NOMO-1 treated with DMSO at 0.1 percent for 48 hours (cell line): ENCODE measurements at regions not wholly inside any gene's neighbourhood (a gene's known extent, or its start where the extent isn't known, plus 50 kb on each side); places are given as distances from the start of the nearest gene placed in this dataset.

ENCODE experiments used
- DNase-seq: peaks from one replicate; lab custom pipeline; 2025; ENCODE audit not compliant: unreplicated experiment; lab: John Stamatoyannopoulos, UW

DNA sequence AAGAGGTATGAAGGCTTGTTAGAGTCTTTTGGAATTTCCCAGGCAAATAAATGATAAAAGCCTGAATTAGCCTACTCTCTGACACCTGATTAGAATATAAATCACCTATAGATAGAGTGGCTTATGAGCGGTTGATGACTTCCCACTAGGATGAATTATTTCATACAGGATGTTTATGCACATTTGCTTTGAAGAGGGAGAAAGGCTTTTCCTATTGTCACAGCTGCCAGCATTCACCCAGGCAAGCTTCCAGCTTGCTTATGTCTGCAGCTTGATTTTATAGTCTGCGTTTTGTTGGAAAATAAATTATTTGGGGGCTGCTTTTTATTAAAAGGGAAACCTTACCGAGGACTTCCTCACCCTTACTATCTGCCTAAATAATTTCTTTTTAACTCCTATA, 51.3 kb upstream of the EIF2S2 start:
- DNase-seq, result no peak

DNA sequence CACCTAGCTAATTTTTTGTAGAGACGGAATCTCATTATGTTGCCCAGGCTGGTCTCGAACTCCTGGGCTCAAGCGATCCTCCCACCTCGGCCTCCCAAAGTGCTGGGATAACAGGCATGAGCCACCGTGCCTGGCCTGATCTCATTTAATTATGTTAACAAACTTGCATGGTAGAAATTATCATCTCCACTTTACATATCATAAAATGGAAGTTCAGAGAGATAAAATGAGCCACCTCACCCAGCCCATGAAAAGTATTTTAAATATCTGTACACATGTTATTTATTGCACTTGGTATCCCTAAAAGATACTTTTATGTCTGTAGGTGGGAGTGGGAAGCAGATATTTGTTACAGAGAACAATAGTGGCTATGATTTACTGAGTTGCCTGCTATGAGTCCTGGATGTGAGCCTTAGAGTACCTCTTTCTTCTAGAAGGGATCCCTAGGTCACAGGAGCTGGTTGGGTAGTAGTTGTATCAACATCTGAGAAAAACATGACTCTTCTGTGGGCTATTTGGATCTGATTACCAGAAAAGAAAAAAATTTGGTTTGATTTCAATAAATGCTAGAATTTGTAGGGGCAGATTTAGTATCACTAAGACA, 52.4 kb upstream of the EIF2S2 start:
- DNase-seq, result no peak

DNA sequence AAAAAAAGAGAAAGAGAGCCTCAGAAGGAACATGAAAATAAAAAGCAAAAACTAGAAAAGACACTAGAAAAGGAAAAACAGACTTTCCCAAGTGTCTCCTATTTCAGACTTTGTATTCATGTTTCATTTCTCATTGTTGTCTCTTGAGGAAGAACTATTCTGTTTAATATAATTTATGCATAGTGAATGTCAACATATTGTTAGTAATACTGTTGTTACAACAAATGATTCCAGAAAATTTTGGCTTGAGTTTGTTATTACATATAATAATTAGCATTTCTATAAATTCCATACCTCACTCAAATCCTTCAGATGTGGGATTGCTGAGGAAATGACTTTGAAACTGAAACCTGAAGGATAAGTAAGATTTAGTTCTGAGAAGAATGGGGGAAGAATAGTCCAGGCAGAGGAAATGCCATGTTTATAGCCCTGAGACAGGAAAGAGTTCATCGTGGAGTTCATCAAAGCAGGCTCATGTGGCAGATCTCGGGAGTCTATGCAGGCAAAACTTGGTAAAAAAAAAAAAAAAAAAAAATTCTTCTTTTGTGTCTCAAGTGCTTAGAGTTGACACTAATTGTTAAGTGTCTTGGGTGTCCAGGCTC, 53.1 kb upstream of the EIF2S2 start:
- no peak for DNase-seq

DNA sequence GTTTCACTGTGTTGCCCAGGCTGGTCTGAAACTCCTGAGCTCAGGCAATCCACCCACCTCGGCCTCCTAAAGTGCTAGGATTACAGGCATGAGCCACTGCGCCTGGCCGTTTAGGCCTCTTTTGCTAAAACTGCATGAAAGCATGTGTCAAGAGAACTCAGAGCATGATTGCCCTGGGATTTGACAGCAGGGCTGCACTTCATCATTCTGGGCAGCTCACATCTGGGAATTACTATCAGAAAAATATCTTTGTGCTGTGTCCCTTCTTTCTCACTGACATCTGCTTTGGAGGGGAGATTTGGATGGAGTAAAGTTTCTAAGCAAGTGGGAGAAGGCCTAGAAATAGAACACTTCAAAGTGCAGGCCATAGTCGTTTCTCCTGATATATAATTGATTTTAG, 59.6 kb upstream of the EIF2S2 start:
- no peak for DNase-seq

DNA sequence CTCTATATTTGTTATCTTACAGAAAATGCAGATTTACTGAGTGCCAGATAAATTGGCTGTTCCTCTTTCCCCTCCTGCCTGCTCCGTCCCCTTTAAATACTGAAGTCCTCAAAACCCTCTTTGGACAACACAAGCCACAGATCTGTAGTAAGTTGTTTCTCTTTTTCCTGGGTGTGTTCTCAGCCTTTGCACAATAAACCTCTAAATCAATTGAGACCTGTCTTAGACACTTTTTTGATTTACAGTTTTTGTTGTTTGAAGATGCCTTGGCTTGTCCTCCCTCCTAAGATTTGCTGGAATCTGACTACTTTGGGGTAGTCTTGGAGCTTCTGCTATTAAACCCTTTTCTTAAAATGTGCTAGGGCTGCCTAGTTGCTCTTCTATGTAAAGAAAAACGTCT, 60.9 kb upstream of the EIF2S2 start:
- peak; percentile 9 for DNase-seq

DNA sequence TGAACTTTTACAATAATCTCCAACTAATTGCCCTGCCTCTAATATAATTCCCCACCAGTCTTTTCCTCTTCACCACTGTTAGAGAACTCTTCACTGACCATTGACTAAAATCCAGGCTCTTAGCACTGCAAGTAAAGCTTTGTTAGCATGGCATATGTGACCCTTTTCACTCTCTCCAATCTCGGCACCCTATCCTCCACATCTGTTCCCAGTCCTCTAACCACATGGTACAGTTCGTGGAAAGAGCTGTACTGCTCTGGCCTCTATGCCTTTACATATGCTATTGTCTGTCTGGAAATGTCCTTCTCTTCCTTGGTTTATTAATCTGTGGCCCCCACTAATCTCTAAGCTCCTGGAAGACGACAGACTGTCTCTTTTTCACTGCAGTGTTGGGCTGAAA, 63.0 kb upstream of the EIF2S2 start:
- no peak for DNase-seq

DNA sequence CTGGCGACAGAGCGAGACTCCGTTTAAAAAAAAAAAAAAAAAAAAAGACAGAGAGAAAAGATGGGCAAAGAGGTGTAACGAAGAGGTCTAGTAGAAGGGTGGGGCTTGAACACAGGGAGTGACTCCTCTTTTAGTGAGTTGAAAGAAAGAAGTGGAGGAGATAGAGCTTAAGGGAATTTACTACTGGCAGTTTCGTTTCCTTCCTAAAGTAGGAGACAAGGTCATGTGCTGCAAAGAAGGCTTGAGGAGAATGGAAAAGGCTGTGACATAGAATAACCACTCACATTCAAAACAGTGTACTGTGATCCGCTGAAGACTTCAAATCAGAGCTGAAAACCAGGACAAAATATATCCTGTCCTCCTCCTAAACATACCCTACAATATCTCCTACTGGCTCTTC, 63.8 kb upstream of the EIF2S2 start:
- peak; percentile 55 for DNase-seq

DNA sequence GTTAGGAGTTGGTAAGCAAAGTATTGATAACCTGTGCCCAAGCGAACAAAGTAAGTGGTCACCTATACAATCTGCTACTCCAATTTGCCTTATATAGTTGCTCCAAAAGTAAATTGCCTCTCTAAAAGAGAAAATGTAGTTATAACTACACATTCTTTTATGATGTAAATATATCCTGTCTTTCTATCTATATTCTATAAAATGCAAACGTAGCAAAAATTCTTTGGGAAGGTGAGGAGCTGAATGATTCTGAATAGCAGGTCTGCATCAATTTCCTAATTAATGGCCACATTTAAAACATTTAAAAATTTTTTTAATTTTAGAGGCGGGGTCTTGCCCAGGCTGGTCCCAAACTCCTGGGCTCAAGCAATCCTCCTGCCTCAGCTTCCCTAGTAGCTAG, 64.2 kb upstream of the ASIP start:
- DNase-seq, result no peak

DNA sequence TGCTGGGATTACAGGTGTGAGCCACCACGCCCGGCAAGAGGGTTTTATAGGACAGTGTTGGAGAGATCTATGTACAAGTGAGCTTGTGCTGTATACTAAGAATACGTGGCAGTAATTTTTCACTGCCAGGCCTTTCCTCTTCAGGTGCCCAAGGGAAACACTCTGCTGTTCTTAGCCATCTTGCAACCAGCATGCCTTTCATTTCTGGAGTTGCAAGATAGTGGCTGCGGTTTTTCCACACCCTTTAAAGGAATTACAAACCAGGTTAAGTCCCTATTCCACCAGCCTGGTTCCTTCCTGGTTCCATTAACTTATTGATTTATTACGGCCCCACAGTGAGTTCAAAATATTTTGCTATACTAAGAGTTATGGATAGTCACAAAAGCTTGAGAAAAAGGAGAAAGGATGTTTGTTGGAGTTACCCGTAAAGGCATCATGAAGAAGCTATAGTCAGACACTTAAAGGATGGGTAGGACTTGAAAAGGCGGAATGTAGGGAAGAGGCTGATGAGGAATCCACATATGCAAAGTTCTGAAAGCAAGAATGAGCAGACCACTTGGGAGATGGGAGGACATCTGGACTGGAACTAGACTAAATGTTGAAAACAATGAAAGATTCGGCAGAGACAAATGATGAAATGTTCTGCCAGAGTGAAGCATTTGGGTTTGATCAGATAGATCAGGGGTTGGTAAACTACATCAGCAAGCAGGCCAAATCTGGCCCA, 61.4 kb upstream of the ASIP start:
- no peak for DNase-seq

DNA sequence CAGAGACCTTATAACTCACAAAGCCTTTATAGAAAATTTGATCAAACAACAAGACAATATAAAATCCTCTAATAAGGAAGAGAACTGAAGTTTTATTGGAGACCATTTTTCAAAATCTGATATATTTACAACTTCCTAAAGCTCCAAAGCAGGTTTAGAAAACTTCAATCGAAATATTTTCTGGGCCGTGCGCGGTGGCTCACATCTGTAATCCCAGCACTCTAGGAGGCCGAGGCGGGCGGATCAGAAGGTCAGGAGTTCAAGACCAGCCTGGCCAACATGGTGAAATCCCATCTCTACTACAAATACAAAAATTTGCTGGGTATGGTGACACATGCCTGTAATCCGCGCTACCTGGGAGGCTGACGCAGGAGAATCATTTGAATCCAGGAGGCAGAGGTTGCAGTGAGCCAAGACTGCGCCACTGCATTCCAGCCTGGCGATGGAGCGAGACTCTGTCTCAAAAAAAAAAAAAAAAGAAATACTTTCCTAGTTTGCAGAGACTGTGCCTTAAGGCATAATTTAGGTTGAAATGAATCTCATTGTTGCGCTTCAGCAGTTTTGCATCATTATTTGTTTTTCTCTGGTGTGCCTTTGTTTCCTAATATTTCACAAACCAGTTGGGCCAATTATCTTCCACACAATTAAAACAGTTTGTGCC, 60.6 kb upstream of the ASIP start:
- no peak for DNase-seq

DNA sequence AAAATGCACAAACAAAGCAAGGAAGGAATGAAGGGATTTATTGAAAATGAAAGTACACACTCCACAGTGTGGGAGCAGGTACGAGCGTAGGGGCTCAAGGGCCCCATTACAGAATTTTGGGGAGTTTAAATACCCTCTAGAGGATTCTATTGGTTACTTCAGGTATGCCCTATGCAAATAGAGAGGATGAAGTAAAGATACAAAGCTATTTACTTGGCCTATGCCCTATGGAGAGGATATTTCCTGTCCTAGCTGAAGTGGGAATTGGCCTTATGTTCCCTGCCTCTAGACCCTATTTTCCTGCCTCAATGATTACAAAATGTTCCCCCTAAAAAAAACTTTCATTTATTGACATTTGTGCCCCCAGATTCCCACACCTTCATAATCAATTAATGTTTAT, 59.7 kb upstream of the ASIP start:
- DNase-seq, result no peak

DNA sequence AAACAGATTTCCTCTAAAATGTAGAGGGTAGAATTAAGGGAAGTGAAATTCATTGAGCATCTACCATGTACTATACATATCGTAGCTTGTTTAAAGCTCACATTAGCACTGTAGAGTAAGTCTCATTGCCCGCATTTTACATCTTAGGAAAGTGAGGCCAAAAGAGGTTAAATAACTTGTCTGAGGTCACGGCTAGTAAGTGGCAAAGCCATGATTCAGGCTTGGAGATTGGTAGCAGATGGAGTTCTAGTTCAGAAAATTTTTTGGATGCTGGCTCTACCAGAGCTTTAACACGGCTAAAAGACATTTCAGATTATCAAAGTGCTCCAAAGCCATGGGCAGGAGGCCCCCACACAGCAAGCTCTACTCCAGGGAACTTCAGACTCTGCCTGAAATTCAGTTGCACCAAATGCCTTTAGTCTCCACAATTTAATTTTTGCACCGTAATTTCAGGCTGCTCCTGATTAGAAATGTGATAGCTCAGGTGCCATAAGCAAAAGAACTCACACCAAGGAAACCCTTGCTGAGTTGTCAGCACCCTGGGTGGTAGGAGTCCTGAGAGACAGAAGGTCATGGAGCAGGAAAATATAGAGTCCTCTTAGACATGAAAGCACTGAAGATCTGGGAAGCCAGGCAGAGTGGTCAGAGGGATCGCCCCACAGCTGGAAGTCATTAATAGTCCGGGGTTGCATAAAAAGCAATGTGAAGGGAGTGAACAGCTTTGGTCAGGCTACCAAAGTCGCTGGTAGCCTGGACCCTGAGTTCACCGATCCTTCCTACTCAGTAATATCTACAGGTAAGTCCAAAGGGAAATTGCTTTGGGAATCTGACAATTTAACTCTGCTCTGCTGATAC, 55.2 kb upstream of the ASIP start:
- no peak for DNase-seq

DNA sequence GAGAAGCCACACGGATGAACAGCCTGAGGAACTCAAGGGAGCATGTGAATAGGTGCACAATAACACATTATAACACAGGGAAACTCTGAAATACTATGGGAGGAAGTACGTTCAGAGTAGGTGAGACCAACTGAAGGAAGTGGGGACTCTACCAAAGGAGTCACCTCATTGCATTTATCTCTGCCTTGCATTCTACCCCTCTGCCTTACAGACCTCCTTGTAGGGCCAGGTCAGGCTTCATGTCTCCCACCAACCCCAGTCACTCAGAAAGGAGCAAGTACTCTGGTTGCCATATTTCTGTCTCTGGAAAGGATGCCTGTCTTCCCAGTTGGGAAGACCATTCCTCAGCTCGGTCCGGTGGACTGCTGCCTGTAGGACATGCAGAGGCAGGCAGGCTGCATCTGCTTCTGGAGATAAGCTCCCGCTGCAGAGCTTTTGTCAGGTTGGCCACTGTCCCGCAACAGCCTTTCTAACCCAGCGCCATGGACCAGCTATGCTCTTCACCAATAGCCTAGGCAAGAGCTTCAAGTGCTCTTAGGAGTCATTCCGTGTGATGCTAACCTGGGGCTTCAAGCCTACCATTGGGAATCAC, 51.6 kb upstream of the ASIP start:
- no peak for DNase-seq

DNA sequence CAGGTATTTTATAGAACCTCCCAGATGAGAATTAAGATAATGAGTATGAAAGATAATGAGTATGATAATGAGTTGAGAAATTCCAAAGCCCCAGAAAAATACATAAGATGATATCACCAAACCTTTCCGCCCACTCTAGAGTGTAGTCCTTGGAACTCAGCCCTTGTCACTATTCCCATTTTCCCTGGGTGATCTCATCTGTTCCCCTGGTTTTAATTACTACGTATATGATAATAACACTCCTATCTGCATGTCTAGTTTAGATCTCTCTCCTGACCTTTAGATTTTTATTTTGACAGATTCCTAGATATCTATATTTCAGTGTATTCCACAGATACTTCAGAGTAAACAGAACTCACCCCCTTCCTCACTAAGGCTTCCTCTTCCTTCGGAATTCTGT, 51.0 kb upstream of the ASIP start:
- DNase-seq, result no peak

DNA sequence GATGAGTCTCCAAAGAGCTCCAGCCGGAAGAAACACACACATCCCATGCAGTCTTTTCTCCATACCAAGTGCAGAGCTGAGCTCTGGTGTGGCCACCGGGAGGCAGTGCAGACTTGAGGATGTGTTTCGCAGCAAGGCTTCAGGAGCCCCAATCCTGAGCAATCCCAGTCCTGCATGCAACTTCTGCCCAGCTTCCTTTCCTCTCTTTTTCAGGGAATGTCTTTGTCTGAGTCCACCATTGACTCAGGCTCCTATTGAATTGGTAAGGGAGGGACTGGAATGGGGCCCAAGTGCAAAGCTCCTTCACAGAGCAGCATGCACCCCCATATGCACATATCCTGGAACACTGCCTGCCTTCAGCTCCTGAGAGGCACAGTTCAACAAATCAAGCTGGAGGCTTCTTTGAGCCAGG, 50.5 kb upstream of the ASIP start:
- DNase-seq, result peak; percentile 28
